GM08714 (cell line): ENCODE measurements at regions not wholly inside any gene's neighbourhood (a gene's known extent, or its start where the extent isn't known, plus 50 kb on each side); places are given as distances from the start of the nearest gene placed in this dataset.

Source experiments
- H3K4me3 ChIP-seq: fragments of 200-500 bp; sonication (Bioruptor generic); 2 replicates; pipeline ENCODE4 v1.5.1; 2014; ENCODE audit warnings: mild to moderate bottlenecking, low read length, inconsistent platforms
- ZNF274 ChIP-seq: IDR thresholded peaks from 2 replicates; pipeline ENCODE4 v1.6.1; 2012; ENCODE audit warnings: mild to moderate bottlenecking, low read depth, low read length

DNA sequence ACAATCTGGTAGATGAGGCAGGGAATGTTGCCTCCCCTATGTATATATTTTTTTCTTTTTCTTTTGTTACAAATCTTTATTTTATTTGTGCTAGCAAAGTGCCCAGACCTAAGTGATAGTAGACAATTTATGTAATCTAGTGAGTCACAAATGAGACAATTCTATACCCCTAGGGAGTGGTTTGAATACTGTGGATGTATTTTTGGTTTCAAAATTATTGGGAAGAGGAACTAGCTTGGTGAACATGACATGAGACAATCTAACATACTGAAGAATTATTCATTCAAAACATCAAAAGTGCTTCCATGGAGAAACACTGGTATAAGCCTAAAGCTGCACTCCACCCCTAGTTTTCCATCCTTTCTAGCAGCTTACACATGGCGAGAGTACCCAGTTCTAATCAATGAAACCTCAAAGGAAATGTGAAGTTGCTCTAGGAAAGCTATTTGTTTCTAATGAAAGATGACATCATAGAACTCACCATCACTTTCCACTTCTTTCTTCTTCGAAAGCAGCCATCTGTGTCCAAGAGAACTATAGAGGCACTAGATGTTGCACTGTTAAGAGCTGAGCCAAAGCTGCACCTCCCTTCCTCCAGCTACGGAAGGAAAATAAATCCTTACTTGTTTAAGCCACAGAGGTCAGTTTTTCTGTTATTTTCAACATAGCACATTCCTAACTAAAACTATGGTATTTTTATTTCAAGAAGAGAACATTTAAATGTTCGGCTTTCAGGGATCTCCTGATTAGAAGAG, 764.6 kb downstream of the LTN1 start:
- no peak for TF ChIP-seq ZNF274

DNA sequence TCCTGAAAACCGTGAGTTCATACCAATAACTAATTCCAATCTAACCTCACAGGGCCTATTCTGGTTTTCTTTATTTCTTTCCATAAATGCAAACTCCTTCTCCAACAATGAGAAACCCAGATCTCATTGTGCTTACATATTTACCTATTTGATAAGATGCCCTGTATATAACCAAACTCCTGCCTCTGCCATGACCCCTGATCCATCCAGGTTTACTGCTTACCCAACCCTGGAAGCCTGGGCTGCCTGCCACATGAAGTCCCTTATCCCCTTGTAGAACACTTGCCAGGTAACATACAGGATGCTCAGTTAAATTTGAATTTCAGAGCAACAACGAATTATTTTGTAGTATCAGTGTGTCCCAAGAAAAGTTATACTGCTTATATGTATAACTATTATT, 766.1 kb downstream of the LTN1 start:
- no peak overlapping the region for H3K4me3 ChIP-seq
- TF ChIP-seq ZNF274: no peak

More for the DNA sequence above, 764.6 kb downstream of the LTN1 start:
- no peak overlapping the region for H3K4me3 ChIP-seq

DNA sequence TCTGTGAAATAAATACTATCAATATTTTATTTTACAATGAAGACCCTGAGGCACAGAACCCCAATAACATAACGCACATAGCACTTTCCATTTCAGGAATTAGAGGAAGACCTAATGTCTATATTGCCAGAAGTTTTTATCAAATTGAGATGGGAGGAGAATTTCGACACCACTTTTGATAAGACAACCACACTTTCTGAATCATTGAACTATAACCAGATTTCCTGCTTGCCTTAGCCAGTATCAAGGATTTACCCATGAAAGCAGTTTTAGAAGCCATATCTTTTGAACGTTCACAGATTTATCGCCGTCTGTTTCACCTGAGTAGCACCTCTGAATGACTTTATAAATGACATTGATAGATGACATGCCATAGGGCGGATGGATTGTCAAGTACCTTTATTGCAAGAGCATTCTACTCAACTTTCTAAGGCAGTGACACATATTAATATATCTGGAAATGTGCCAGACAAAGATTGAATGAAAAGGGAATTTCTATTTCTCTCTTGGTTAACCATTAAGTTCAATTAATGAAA, 768.4 kb downstream of the LTN1 start:
- no peak overlapping the region for H3K4me3 ChIP-seq
- TF ChIP-seq ZNF274: no peak

DNA sequence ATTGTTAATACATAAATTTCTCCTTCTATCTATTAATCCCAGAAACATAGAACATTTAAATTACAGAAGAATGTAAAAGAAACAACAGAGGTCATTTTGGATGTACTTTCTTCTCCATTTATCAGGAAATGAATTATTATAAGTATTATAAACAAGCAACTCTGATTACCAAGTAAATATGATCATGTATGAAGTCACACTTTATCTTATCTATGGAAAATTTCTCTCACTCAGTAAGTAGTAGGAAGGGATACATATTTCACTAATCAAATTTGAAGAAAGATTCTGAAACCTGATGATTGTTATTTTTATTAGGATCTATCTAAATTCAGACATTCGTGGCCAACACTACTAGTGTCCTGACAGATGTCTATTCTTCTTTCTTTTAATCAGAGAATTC, 770.7 kb downstream of the LTN1 start:
- no peak for TF ChIP-seq ZNF274
- no peak overlapping the region for H3K4me3 ChIP-seq

DNA sequence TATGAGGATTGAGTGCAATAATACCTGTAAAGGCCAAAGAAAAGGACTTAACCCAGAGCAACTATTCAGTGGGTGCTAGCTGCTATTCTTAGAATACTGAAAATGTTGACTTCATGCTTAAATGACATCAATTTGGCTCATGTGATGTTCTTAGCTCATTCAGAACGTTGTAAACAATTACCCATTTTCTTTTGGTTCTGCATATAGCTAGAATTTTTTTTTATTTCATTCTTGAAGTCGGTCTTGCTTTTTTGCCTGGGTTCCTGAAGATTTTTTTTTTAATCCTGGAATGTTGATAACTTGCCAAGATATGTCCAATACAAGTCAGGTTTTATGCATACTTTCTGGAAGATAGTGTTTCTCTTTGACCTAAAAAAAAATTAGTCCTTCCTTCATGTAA, 772.0 kb downstream of the LTN1 start:
- no peak for TF ChIP-seq ZNF274

DNA sequence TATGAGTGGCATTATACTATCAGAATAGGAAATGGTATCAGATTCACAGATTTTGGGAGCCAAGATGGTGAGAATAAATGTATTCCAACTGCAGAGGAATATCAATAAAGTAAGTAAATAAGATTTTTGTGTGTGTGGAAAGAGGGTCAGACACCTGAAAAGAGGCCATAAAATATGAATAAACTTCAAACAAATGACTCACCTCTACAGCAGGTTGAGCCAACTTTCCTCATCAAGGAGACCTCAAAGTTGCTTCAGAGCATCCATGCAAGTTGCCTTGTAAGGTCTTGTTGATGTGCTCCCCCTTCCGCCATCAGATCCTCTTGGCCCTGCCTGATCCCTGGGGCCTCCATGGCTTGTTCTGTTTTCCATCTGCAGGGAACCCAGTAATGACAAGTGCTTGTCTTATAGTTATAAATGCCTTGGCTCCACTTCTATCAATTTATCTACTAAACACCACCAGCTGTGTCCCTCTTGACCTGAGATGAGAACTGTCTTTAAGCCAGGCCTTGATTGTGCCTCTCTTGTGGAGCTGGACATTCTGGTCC, 775.6 kb downstream of the LTN1 start:
- TF ChIP-seq ZNF274: no peak
- H3K4me3 ChIP-seq: no peak overlapping the region

More for the DNA sequence above, 772.0 kb downstream of the LTN1 start:
- no peak overlapping the region for H3K4me3 ChIP-seq

DNA sequence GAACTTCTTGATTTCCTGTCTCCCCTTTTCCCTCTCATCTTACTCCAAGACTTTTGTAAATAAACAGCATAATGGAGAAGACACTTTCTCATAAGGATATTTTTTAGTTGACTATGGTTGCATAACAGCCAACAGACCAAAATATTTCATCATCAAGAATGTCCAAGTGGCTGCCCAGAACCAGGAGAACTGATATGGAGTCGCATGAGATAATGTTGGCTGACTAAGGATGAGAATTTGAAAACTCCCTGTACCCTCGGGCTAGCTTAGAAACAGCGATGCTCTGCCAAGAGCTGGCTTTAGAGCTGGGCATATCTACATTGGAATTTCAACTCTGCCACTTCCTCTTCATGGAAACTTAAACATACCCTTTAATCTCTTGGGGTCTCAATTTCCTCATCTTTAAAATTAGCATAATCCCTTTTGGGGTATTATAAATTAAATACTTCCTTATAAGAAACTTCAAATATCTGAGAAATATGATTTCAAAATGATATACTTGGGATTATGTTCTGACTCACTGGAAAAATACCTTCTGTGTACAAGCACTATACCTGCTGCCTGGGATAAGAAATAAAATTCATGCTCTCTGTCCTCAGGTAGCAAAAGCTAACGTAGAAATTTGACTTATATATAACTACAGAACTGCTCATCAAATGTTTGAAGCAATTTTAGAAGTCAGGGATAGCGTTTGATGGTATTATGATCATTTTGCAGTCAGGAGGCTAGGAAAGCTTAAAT, 777.3 kb downstream of the LTN1 start:
- no peak for TF ChIP-seq ZNF274
- H3K4me3 ChIP-seq: no peak overlapping the region

DNA sequence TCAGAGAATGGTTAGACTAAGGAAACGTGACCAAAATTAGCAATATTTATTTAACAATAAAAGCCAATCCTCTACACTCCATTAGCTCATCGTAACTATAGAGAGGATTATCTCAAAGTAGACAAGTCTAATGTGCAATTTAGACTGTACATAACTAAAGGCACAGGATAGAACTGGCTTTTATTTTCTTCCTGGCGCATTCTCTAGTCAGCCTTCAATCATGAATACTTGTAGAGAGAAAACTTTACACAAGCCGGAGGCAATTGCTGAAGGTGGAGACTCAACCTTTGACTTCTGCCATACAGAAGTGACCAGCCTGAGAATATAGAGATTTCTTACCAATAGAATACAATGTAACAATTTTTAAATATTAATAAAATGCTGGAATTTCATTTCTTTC, 777.9 kb downstream of the LTN1 start:
- no peak overlapping the region for H3K4me3 ChIP-seq
- TF ChIP-seq ZNF274: no peak

DNA sequence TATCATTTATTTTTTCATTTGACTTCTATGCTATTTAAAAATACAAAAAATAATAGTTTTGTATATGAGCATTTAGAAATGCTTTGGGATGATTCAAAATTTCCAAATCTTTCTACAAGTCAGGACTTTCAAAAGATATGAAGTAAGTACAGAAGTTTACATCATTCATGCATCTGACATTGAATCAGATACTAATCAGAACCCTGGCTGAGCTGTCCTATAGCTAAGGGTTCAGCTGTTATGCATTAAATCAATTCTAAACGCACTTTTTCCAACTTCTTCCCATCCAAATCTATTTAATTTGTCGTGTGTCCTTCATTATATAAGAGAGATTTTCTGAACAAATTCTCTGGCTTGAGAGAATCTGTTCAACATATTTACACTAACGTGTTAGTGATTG, 779.4 kb downstream of the LTN1 start:
- TF ChIP-seq ZNF274: no peak
- no peak overlapping the region for H3K4me3 ChIP-seq

DNA sequence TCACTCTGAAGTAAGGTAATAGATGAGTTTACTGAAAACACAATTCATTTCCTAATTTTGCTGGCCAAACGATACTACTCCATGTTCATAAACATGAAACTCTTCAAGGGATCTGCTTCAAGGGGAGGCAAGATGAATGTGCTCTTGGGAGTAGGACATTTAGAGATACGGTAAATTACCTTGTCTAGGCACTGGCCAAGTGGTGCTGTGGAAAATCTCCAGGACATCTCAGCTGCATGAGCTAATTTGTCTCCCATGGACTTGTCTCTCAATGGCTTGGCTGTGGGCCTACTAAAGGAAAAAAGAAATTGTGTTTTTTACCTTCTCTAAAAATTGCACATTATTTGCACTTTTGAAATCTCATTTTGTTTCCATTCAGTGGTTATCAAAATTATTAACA, 780.6 kb downstream of the LTN1 start:
- H3K4me3 ChIP-seq: no peak overlapping the region
- no peak for TF ChIP-seq ZNF274

DNA sequence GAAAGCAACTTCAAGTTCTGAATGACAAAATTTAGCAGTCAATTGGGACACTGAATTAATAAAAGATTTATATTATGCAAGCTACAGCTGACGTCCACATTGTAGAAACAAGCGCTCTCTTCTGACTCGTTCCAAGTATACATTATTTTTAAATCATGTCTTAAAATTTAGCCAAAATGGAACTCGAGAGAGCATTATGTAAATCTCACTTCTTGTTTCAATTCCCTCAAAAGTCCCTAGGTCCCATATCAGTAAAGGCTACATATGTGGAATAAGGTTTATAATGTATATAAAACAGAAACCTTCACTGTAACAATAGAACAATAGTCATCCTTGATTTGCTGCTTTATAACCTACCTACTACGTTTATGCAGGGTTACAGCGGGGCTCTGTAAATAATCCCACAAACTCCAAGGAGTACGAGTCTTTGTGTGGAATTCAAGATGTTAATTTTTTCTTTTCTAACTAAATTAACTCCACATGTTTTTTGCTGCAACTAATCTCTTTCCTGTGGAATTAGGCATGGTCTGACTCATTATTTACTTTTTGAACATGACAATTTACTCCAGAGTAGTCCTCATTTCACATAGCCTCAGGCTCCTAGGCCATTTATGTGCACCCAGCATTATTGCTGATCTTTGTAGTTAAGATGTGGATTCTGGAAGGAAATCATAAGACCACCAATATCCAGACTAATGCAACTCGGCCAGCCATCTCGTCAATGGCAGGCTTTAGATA, 785.1 kb downstream of the LTN1 start:
- H3K4me3 ChIP-seq: no peak overlapping the region
- TF ChIP-seq ZNF274: no peak

DNA sequence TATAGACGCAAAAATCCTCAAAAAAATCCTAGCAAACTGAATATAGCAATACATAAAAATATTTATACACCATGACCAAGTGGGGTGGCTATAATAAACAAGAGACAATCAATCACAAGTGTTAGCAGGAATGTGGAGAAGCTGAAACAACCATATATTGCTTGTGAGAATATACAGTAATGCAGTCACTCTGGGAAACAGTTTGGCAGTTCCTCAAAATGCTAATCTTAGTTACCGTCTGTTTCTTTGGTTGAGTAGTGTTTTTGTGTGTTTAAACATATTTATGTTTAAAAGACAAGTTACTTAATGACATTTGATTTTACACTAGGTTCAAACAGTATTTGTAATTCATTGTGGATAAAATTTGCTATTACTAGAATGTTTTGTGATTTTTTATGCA, 792.0 kb downstream of the LTN1 start:
- no peak for TF ChIP-seq ZNF274
- H3K4me3 ChIP-seq: no peak overlapping the region

DNA sequence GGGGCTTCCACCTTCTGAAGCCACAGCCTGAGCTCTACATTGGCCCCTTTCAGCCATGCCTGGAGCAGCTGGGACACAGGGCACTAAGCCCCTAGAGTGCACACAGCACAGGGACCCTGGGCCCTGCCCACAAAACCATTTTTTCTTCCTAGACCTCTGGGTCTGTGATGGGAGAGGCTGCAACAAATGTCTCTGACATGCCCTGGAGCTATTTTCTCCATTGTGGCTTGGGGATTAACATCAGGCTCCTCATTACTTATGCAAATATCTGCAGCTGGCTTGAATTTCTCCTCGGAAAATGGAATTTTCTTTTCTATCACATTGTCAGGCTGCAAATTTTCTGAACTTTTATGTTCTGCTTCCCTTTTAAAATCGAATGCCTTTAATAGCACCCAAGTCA, 795.7 kb downstream of the LTN1 start:
- TF ChIP-seq ZNF274: no peak
- no peak overlapping the region for H3K4me3 ChIP-seq

DNA sequence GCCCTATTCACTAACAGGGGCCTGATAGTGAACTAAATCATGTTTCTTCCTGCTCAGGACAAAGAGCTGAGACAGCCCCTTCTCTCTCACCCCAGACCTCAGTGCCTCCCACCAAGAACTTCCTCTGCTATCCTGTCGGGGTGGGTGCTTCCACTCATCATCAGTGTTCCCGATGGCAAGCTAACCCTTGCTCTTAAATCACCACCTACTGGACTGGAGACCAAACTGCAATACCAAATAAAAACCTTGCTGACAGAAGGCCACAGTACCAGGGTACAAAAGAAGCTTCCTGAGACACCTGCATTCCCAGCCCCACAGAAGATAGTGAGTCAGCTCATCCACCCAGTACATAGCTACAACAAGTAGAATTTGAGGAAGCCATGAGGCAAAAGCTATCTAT, 799.5 kb downstream of the LTN1 start:
- H3K4me3 ChIP-seq: no peak overlapping the region
- TF ChIP-seq ZNF274: no peak
